ENCODE measurements at regions not wholly inside any gene's neighbourhood (a gene's known extent, or its start where the extent isn't known, plus 50 kb on each side); places are given as distances from the start of the nearest gene placed in this dataset.

GRCh38 chr7:109963741-109964140, 1127.2 kb upstream of the LRRN3 start:
- no peak for DNase-seq

GRCh38 chr7:109964780-109965179, 1126.1 kb upstream of the LRRN3 start:
- DNase-seq, result no peak

DNA sequence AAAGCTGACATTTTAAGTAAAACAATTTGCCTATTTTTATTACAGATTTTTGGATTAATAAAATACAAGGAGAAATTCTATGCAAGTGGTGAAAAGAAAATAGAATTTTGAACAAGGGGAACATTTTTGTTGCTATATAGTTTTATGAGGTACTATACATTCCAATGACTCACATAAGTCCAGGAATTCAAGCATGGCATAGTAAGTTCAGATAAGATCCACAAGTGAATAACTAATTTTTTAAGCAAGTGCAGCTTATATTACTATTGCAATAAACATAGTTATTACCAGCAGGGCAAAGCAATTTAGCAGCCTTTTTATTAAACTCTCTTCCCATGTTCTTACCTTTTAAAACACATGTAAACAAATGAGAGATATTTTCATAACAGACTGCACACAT, 1123.5 kb upstream of the LRRN3 start:
- no peak for DNase-seq

- no peak for DNase-seq
Measured at GRCh38 chr7:109983618-109984017, 1107.3 kb upstream of the LRRN3 start.

DNA sequence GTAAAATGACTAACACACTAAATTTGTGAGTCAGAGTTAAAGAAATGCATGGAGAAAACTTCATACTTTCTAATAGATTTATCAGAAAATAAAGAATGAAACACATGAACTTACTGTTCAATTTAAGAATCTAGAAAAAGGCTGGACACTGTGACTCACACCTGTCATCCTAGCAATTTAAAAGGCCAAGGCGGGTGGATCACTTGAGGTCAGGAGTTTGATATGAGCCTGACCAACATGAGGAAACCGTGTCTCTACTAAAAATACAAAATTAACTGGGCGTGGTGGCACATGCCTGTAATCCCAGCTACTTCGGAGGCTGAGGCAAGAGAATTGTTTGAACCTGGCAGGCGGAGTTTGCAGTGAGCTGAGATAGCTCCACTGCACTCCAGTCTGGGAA, 1106.2 kb upstream of the LRRN3 start:
- no peak for DNase-seq

DNA sequence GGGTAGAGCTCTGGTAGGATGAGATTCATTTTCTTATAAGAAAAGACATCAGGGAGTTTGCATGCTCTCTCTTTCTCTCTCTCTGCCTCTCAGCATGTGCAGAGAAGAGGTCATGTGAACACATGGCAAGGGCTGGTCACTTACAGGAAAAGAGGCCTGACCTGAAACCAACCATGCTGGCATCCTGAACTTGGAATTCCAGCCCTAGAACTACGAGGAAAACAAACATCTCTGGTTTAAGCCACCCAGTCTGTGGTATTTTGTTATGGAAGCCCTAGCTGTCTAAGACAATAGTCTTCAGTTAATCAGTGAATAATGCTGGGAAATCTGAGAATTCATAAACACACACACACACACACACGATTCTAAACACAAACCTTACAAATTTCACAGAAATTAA, 1104.2 kb upstream of the LRRN3 start:
- DNase-seq, result no peak

DNA sequence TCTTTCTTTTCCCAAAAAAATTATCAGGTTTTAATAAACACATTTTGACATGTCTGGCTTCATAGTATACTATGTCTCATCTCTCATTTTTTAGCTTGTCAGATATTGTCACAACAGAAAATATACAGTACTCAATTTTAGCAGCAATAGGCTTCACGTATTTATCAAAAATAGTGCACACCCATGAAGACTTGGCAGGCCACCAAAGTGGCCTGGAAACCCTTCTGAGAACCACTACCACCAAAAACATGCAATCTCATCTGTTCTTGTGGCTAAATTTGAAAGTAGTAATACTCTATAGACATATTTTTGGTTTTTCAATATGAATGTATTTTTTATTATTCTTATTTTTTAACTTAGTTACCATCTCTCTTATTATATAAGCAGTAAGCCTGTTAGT, 1094.5 kb upstream of the LRRN3 start:
- DNase-seq, result no peak

- no peak for DNase-seq
Measured at GRCh38 chr7:109996927-109997326, 1094.0 kb upstream of the LRRN3 start.

- DNase-seq, result no peak
Measured at GRCh38 chr7:109997837-109998236, 1093.1 kb upstream of the LRRN3 start.

- DNase-seq, result no peak
Measured at GRCh38 chr7:110001254-110001938, 1089.5 kb upstream of the LRRN3 start.

GRCh38 chr7:110003827-110004226, 1087.1 kb upstream of the LRRN3 start:
- no peak for DNase-seq

DNA sequence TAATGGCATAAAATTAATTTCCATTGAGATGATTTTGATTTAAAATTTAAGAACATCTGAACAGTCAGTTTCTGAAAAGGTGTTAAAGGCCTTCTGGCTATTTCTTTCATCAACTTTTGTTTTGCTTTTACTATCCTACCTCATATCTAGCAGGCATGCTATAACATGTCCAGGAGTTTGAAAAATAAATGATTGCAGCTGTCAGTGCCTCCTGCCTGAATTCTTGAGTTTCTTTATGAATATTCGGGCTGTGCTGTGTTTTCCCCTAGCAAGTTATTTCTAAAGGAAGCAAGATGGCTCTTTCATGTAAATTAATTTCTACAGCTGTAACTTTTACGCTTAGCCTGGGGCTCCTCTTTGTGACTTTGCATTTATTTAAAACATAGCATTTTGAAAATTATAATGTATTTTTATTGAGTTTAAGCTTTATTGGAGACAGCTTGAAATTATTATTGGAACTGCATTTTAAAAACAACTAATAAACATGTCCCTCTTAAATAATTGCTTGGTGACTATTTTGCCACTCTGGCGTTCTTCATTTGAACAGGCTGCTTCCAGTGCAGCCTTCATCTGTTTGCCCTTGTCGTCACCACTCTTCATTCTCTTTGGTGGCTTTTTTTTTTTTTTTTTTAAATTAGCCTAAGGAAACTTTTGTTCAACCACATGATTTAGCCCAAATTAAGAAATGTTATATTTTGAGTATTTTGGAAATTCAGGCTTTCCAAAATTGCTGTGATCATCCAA, 1083.4 kb upstream of the LRRN3 start:
- no peak for DNase-seq

GRCh38 chr7:110010359-110010758, 1080.6 kb upstream of the LRRN3 start:
- no peak for DNase-seq

DNA sequence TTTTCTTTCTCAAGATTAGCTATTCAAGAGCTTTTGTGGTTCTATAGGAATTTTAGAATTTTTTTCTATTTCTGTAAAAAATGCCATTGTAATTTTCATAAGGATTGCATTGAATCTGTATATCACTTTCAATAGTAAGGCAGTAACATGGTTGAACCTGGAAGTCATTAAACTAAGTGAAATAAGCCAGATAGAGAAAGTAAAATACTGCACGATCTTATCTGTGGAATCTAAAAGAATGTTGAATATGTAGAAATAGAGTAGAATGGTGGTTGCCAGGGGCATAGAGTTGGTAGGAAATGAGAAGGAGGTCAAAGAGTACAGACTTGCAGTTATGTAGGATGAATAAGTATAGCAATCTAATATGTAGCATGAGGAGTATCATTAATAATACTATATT, 1073.5 kb upstream of the LRRN3 start:
- DNase-seq, result no peak

GRCh38 chr7:110027385-110027784, 1063.5 kb upstream of the LRRN3 start:
- DNase-seq, result no peak

DNA sequence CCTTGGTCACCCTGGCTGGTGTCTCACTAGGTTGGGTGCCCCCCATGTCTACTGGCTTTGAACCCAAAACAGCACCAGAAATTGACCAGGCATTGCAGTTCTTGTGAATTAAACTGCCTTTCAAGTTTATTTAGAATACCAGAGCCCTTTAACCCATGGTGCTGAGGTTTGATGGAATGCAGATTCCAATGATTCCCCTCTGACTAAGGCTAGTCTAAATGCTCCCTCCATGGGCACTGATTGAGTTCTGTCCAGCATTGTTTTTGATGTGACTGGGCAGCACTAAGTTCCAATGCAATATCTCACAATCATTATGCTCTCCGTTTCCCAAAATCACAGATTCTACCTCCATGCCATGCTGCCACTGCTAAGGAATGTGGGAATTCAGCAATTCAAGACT, 1047.4 kb upstream of the LRRN3 start:
- DNase-seq, result no peak

DNA sequence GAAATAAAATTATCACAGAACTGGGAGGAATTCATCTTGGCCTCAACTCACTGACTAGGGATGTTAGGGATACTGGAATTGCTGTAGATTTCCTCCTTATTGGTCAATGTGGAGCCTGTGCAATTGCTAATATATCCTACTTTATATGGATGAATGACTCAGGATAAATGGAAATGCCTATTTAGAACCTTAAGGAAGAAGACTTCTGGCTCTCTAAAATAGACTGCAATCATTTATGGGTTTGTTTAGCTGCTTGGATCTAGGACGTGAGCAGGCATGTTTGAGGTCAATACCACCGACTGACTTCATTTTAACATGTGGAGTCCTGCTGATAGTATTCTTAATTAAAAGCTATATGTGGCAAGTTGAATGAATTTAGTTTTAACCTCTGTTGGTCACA, 1040.1 kb upstream of the LRRN3 start:
- DNase-seq, result no peak

- no peak for DNase-seq
Measured at GRCh38 chr7:110051372-110051771, 1039.6 kb upstream of the LRRN3 start.

DNA sequence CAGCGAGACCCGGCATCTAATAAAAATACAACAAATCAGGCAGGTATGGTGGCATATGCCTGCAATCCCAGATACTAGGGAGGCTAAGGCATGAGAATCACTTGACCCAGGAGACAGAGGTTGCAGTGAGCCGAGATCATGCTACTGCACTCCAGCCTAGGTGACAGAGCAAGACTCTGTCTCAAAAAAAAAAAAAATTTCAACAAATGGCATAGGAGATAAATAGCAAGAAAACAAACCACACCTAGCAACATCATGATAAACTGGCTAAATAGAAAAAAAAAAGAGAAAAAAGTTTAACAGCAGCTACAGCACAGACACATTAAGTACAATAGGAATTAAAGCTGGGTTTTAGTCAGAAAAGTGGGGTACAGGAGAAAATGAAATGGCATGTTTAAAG, 1034.6 kb upstream of the LRRN3 start:
- no peak for DNase-seq

GRCh38 chr7:110058401-110058800, 1032.5 kb upstream of the LRRN3 start:
- DNase-seq, result no peak

GRCh38 chr7:110061387-110061786, 1029.5 kb upstream of the LRRN3 start:
- no peak for DNase-seq

- DNase-seq, result no peak
Measured at GRCh38 chr7:110065121-110065520, 1025.8 kb upstream of the LRRN3 start.

DNA sequence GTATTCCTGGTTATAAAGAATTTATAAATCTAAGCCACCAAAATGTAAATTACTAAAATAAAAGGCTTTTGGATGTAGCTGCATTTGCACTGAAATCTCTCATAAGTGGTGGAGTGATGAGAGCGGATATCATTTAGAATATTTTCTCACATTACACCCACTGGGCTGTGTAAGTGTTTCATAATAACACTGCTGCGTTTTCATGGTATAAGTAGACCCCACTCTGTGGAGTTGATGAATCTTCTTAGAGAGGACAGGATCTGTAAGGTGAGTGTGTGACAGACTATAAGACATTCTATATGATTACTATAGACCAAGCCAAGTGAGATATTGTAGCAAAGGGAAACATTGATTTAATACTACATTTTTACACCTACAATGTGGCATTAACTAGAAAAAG, 1024.1 kb upstream of the LRRN3 start:
- no peak for DNase-seq

- DNase-seq, result no peak
Measured at GRCh38 chr7:110071192-110071591, 1019.7 kb upstream of the LRRN3 start.

DNA sequence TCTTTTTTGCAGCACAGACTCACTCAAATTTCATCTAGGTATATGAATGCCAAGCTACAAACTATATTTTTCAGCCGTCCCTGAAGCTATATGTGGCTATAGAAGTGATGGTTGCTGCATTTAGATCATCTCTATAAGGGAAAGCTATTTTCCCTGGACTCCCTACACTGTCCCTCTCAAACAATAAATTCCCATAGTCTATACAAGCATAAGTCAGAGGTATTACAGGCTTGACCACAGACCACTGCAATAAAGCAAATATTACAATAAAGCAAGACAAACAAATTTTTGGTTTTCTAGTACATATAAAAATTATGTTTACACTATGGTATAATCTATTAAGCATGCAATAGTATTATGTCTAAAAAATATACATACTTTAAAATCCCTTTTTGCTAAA, 1015.5 kb upstream of the LRRN3 start:
- no peak for DNase-seq

Data from activated effector memory CD4-positive, alpha-beta T cell treated with anti-CD3 and anti-CD28 coated beads, Interleukin-2, amount 50 U/mL, for 16 hours (primary cell).